SH-SY5Y (cell line): ENCODE measurements at regions not wholly inside any gene's neighbourhood (a gene's known extent, or its start where the extent isn't known, plus 50 kb on each side); places are given as distances from the start of the nearest gene placed in this dataset.

ENCODE experiments used
- GATA2 ChIP-seq: IDR thresholded peaks from 2 replicates; pipeline ENCODE4 v1.6.1; 2011; ENCODE audit warnings: mild to moderate bottlenecking, low read depth, low read length
- GATA3 ChIP-seq: IDR thresholded peaks from 2 replicates; pipeline ENCODE4 v1.6.1; 2011; ENCODE audit warnings: low read depth, mild to moderate bottlenecking, low read length, moderate library complexity

GRCh38 chr14:106662936-106663550 is 1136.7 kb downstream of the TMEM121 start:
- TF ChIP-seq GATA3 (no peak), GATA2 (no peak)

DNA sequence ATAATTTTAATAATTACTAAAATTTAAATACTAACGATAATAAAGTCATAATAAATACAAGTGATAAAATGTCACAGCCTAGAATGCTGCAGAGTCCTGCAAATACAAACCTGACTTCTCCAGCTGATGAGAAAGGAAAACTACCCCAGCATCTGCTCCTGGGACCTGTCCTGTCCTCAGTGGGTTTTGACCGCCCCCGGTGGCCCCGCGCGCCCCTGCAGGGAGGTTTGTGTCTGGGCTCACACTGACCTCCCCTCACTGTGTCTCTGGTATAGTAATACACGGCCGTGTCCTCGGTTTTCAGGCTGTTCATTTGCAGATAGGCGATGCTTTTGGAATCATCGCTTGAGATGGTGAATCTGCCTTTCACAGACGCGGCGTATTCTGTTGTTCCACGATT is 1139.4 kb downstream of the TMEM121 start:
- TF ChIP-seq GATA3: no peak
- no peak for TF ChIP-seq GATA2

- TF ChIP-seq GATA2 (no peak), GATA3 (no peak)
These were observed 1140.0 kb downstream of the TMEM121 start for GRCh38 chr14:106666341-106666740.

DNA sequence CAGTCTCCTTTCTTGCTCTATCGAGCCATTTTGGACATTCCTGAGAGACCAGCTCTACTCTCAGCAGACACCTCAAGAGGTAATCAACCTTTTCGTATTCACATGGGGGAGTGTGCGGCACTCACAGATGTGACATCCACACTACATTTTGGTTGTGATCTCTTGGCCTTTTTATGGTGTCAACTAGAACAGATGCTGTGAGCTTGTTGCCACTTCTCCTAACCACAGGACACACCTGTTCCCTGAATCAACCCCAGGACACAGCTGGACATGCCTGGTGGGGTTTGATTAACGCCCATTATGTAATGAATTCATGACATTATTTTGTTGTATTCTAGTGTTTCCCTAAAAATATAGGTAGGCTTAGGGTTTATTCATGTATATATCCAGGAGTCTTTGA is 1143.6 kb downstream of the TMEM121 start:
- TF ChIP-seq GATA3 (no peak), GATA2 (no peak)

DNA sequence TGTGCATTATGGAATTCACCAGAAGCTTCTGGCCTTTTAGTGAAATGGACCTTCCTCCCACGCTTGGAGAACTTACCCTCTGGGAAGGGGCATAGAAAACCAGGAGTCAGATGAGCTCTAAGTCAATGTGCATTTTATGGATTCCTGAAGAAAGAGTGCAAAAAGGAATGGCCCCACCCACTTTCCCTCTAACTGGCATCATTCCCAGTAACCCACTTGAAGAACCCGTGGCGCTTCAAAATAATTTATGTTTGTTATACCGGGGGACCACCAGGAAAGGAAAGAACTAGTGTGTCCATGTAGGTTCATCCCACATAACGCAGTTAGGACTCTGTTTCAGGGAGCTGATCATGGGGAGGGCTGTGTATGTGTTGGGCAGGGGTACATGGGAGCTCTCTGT is 1153.4 kb downstream of the TMEM121 start:
- TF ChIP-seq GATA3 (no peak), GATA2 (no peak)

- TF ChIP-seq GATA2 (no peak), GATA3 (no peak)
These were observed 1154.8 kb downstream of the TMEM121 start for GRCh38 chr14:106681161-106681560.

DNA sequence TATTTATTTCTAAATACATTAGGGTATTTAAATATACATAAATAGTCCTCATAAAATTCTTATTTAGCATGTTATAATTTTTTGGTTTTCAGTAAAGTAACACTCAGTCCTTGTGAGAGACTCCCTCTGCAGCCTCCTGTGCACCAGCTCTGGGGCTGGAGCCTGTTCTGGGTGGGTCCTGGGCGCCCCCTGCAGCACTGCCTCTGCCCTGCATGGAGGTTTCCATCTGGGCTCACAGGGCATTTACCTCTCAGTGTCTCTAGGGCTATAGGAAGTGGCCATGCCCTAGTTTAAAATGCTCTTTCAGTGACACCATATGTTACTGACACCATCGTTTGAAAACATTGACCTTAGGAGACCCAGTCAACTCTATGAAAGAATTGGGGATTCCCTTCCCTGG is 1155.2 kb downstream of the TMEM121 start:
- TF ChIP-seq GATA3 (no peak), GATA2 (no peak)

DNA sequence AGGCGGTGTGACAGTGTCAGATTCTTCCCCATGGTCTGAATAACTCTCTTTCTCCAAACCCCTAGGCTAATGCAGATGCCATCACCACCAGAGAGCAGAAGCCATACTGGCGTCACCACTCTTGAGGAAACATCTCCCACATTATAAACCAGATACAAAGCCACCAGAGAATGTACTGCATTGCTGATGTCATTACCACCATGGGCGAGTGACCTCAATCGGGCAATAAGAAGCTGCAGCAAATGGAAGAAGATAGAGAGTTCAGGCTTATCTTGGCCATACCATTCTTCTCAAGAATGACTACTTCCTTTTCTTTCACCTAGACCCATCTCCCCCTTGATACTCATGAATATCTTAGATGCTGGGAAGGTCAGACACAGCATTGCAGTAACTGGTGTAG is 1157.2 kb downstream of the TMEM121 start:
- TF ChIP-seq GATA3 (no peak), GATA2 (no peak)

- TF ChIP-seq GATA3: no peak
- no peak for TF ChIP-seq GATA2
These were observed 1160.2 kb downstream of the TMEM121 start for GRCh38 chr14:106686533-106686932.

DNA sequence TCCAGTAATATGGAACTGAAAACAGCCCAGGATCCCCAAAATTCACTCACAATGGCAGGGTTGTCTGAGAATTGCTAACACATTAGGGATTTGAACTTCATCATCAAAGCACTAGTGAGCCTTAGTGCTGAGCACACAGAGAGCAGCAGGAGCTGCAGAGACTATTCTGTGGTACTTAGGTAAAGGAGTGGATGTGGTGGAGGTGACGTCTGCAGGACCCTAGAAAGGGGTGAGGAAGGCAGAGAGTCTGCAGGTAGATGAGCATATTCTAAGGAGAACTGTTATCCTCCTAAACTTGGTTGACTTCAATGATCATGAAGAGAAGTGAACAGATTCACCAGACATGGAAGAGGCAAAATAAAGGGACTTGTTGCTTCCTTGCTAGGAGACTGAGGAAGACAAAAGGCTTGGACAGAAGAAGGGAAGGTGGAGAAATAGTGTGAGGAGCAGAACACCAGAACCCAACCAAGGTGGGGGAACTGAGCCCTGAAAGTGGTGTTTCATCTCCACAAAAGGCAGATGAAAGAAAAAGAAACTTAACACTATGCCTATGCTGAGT is 1164.0 kb downstream of the TMEM121 start:
- TF ChIP-seq GATA2 (no peak), GATA3 (no peak)

DNA sequence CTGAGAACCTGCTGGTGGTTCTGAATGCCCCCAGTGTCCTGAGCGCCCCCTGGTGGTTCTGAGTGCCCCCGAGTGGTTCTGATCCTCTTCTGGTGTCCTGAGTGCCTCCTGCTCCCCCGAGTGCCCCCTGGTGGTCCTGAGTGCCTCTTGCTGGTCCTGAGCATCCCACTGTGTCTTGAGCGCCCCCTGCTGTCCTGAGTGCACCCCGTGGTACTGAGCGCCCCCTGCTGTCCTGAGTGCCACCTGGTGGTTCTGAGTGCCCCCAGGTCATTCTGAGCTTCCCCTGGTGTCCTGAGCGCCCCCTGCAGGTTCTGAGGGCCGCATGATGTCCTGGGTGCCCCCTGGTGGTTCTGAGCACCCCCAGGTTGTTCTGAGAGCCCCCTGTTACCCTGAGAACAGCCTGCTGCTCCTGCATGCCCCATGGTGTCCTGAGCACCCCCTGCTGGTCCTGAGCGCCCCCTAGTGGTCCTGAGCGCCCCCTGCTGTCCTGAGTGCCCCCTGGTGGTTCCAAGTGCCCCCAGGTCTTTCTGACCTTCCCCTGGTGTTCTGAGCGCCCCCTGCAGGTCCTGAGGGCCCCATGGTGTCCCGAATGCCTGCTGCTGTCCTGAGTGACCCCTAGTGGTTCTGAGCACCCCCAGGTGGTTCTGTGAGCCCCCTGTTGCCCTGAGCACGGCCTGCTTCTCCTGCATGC is 1165.4 kb downstream of the TMEM121 start:
- TF ChIP-seq GATA3 (no peak), GATA2 (no peak)

- TF ChIP-seq GATA2: no peak
- no peak for TF ChIP-seq GATA3
These were observed 1168.4 kb downstream of the TMEM121 start for GRCh38 chr14:106694638-106695393.

GRCh38 chr14:106728611-106729010 is 1202.2 kb downstream of the TMEM121 start:
- TF ChIP-seq GATA2 (no peak), GATA3 (no peak)

DNA sequence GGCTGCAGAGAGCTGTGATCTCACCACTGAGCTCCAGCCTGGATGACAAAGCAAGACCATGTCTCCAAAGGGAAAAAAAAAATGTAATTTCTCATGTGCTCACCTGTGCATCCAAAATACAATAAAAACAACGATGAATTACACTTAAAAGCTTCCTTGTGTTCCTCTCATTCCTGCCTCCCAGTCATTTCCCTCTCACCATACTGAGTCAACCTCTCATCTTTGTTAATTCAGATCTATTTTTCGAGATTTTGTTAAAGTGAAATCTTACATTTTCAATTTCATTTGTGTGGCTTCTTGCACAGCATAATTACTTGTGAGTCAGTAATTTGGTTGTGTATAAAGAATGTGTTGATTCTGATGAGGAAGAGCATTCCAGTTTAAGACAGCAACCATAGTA is 1203.2 kb downstream of the TMEM121 start:
- TF ChIP-seq GATA3 (no peak), GATA2 (no peak)

- TF ChIP-seq GATA2 (no peak), GATA3 (no peak)
These were observed 1207.4 kb downstream of the TMEM121 start for GRCh38 chr14:106733771-106734170.

DNA sequence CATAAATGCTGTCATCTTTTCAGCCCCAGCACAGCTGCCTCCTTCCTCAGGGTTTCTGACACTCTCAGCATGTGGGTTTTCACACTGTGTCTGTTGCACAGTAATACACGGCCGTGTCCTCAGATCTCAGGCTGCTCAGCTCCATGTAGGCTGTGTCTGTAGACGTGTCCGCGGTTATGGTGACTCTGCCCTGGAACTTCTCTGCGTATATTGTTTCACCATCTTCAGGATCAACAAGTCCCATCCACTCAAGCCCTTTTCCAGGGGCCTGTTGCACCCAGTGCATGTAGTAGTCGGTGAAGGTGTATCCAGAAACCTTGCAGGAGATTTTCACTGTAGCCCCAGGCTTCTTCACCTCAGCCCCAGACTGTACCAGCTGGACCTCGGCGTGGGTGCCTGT is 1210.6 kb downstream of the TMEM121 start:
- no peak for TF ChIP-seq GATA2
